COLO668 (cell line): ENCODE measurements at regions not wholly inside any gene's neighbourhood (a gene's known extent, or its start where the extent isn't known, plus 50 kb on each side); places are given as distances from the start of the nearest gene placed in this dataset.
"Not testable (repeated sequence)": the region's sequence is repeated elsewhere in the genome, so short reads cannot be mapped to it uniquely, and the experiment has no call there.

Experiments used
- DNase-seq: peaks from one replicate; lab custom pipeline; 2025; ENCODE audit not compliant: unreplicated experiment; lab: John Stamatoyannopoulos, UW

DNA sequence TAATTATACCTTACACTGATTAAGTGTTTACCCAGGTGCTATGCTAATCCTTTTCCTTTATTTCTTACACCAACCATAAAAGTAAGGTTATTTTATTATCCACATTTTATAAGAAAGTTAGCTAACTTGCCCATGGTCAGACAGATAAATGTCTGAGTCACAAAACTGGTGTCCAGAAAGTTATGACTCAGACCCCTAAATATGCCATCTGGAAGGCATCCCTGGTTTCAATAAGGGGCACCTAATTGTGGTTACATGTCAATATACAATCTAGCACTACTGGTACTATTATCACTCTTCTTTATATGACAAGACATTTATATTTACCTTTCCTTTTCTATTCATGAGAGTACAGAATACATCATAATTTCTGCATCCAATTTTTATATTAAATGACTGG, 496.5 kb upstream of the ADGRL2 start:
- DNase-seq = no peak

DNA sequence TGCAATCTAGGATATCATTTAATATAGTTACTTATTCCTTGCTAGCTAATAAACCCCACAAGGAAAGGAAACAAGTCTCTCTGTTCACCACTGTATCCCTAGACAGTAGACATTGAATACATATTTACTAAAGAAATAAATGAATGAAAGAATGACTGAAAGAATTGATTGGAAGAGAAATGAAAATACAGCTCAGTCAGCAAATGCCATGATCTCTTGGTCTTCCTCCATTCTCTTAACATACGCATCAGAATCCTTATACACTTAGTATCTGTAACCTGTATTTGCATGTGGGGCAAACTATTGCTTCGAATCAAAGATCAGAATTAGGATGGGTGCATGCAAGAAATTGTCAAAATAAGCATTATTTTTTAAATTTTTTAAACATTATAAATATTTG, 500.8 kb upstream of the ADGRL2 start:
- DNase-seq = no peak

DNA sequence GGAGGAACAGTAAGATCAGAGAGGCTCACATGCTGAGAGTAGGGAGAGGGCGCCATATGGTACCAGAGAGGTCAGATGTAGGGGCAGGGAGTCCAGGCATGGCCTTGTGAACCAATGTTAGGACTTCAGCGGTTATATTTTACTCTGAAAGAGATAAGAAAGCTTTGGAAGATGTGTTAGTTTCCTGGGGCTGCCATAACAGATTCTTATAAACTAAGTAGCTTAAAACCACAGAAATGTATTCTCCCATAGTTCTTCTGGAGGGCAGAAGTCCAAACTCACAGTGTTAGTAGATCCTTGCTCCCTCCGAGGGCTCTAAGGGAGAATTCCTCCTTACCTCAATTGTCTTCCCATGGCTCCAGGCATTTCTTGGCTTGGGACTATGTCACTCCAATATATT, 502.5 kb upstream of the ADGRL2 start:
- DNase-seq = no peak

DNA sequence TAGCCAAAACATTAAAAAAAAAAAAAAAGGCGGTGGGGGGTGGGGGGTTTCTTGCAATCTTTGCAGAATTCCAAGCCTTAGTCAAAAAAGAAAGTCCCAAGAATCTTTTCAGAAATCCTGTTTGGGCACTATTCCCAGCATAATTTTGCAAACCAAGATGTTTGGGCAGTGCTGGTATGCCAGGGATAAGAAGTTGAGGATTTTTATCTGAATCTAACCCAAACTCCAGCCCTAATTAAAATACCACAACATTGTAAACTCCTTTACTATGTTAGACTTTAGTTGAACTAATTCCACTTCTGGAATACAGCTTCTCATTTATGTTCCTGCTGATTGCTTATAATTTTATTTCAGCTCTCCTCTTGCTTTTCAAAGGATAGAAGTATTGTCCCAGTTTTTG, 504.1 kb upstream of the ADGRL2 start:
- DNase-seq = no peak

DNA sequence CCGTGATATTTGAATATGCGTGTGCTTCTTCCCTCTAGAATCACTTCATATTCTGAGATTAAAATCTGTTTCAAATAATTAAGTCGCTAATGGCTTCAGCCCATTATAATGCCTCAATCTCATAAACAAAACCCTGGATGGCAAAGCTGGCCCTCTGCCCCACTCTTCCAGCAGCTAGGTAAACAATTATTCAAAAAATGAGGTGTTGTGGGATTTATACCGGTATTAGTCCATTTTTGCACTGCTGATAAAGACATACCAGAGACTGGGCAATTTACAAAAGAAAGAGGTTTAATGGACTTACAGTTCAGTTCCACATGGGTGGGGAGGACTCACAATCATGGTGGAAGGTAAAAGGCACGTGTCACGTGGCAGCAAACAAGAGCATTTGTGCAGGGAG, 510.4 kb upstream of the ADGRL2 start:
- no peak for DNase-seq

DNA sequence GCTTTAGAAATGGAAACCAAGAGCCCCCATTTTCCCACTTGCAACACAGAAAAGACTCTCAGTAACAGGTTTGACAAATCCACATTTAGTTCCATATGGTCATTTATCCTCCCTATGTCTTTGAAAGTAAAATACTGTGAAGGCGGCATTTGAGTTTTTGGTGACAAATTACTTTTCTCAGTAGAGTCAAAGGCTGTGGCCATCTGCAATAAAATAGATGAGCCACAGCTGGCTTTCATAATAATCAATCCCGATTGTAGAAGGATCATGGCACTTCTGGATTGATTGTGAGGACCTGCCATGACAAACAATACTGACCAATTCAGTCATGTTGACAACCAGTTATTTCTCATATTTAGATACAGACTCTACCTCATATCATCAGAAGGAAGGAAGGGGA, 512.0 kb upstream of the ADGRL2 start:
- DNase-seq = no peak

DNA sequence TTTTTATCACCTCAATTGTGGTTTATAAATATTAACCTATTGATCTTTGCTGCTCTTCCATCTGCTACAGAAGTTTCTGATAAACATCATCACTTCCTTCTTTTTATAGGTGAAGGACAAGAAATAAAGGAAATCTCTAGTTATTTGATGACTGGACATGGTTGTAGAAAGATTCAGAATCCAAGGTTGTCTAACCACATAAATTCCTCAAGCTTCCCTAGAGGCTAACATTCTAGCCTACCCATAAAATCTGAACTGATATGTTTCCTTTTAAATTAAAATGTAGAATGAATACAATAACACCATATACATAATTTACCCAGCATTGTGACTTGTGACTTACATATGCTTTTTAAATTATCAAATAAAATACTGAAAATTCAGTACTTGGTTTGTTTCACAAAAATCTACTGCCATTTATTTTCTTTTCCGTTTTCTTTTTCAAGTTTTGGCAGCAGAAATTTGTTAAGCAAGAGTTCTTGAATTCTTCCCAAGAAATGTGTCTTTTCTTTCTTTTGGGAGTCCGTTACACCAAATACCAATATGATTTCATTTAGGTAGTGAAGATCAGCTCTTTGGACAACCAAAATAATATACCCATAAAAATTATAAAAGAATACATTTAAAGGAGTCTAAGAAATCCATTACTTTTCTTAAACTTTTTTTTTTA, 513.2 kb upstream of the ADGRL2 start:
- DNase-seq = no peak

DNA sequence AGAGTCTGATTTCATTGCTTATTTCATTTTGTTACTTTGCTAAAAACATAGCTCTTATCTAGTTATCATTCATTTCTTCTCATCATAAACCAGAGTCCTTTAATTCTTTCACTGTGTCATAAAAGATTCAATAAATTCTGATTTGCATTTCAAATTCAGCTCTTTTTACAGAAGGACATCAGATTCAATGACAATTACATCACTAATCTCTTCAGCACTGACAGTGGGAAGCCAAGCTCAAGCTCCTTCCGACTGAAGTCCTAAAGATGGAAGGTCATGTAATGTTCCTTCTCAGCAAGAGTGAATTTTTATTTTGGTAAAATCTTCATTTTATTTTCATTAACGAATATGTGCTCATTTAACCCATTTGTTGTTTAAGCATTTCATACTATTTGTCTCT, 530.7 kb upstream of the ADGRL2 start:
- no peak for DNase-seq

DNA sequence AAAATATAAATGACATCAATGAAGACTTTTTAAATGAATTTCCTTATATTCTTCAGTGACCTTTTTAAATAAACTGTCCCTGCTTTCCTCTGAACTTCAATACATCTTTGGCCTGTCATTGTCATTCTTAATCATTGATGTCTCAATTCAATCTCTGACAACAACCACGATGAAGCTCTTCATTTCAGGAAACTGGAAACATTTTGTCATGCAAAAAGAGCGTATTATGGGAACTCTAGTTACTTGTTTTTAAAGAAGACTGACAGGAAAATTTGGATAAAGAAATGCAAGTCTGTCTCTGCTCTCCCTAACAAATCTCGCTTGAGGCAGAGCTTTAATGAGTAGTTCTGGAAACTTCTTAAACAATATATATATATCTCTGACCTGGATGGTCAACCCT, 535.8 kb upstream of the ADGRL2 start:
- no peak for DNase-seq

DNA sequence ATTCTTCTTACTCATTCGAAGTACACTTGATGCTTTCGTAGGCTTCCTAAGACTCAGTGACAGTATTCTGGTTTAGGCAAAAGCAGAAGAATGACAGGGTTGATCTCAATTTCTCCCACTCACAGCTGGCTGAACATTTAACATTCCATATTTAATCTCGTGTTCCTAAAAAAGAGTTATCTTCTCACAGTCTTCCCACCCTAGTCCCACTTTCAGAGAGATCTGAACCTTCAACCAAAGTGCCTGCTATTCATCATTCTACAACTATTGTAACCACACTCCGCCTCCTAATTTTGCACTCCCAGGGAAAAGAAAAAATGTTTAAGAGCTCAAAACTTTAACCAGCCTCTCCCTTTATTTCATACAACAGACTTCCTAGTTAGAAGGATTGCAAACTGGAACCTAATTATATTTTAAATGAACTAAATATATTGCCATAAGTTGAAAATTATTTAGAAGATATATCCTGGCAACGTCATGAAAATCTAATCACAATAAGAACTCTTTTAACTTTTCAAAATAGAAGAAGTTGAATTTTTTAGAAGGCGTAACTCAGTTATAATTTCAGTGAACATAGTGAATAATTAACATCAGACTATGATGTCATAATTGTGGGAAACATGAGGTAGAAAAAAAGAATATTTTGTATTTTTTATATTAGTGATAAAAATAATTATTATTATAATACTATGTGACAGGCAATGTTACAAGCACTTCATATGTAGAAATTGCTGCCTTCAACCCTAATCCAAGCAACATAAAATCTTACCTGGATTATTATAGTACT, 540.9 kb upstream of the ADGRL2 start:
- DNase-seq = no peak

DNA sequence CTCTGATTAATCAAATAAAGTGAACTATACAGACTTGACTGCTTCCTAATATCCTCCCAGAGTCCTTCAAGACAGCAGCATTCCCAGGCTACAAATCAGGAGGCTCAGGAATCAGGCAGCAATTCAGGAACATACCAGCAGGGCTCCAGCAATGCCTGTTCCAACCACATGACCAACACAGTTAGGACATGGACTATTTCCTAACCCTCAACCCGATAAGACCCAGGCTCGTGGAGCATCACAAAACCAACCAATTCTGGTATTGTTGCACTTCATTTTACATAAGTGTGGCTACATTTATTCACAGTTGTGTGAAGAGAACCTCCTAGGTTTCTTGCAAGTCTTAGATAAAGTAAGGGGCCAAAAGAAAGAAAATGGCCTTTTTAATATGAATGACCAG, 546.2 kb upstream of the ADGRL2 start:
- DNase-seq = no peak

DNA sequence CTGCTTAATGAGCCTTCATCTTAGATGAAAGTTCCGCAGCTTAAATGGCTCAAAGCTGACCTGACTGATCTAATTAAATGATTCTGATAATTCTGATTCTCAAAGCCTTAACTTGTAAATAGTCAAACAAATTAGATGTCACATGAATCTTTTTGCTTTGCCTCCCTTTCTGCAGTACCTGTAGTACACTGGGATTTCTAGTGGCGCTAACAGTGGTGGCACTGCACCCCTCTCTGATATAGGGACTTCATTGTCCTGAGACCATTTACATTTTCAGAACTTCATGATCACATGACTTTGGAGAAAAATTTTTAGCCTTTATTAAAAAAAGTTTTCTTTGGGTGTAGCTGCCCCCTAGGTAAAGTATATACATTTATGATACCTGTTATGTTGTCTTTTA, 546.7 kb upstream of the ADGRL2 start:
- DNase-seq = no peak

DNA sequence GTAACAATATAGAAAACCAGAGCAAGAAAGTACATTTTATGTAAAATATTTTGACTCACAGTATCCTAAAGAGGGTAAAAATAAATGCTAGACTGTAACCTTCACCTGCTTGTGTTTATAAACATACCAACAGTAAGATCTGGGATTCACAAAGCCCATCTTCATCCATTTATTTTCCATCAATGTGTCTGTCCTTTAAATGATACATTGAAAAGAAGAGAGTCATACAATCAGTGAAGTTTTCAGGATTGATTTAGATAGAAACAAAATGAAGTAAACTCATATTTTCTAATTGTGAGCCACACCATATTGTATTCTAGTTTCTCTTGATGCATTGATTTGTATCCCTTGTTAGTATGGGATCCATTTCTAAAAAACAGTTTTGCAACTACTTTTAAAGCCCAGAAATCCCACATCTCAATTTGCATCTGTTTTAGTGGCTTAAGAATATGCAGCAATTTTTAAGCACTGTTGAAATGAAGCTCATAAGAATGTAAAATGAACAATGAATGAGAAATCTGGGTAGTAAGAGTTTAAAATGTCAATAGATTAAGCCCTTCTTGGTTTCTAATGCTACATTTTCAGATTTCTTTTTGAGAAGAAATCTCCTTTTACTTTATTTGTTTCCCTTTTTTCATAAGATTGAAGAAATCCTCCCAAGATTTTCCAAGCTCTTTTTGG, 548.1 kb upstream of the ADGRL2 start:
- no peak for DNase-seq

DNA sequence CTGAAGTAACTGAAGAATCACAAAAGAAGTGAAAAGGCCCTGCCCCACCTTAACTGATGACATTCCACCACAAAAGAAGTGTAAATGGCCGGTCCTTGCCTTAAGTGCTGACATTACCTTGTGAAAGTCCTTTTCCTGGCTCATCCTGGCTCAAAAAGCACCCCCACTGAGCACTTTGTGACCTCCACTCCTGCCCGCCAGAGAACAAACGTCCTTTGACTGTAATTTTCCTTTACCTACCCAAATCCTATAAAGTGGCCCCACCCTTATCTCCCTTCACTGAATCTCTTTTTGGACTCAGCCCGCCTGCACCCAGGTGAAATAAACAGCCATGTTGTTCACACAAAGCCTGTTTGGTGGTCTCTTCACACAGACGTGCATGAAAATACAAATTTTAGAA, 549.9 kb upstream of the ADGRL2 start:
- not testable (repeated sequence) for DNase-seq

DNA sequence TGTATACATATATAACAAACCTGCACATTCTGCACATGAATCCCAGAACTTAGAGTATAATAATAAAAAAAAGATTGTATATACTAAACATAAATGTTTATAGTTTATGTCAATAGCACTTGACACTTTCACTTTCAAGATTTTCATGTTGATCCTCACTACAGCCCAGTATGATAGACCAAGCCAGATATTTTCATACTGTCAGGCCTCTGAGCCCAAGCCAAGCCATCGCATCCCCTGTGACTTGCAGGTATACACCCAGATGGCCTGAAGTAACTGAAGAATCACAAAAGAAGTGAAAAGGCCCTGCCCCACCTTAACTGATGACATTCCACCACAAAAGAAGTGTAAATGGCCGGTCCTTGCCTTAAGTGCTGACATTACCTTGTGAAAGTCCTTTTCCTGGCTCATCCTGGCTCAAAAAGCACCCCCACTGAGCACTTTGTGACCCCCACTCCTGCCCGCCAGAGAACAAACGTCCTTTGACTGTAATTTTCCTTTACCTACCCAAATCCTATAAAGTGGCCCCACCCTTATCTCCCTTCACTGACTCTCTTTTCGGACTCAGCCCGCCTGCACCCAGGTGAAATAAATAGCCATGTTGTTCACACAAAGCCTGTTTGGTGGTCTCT, 555.5 kb upstream of the ADGRL2 start:
- DNase-seq = not testable (repeated sequence)

DNA sequence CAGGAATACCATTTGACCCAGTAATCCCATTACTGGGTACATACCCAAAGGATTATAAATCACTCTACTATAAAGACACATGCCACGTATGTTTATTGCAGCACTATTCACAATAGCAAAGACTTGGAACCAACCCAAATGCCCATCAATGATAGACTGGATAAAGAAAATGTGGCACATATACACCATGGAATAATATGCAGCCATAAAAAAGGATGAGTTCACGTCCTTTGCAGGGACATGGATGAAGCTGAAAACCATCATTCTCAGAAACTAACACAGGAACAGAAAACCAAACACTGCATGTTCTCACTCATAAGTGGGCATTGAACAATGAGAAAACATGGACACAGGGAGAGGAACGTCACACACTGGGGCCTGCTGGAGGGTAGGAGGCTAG, 556.1 kb upstream of the ADGRL2 start:
- not testable (repeated sequence) for DNase-seq

DNA sequence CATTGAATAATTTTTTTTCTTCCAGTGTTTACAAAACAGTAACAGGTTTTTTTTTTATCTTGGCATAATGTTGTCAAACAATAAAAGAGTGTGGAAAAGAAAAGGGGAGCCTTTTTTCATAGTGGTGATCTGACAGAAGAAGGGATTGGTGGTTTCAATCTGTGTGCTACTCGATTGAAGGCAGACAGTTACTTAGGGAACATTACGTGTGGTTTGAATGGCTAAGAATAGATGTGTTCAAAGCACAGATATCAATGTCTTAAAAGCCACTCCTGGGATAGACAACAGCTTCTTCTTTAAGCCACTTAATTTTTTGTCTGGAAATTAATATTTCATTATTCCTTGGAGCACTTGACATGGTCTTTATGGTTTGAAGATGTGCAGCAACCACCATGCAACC, 558.6 kb upstream of the ADGRL2 start:
- DNase-seq = no peak

DNA sequence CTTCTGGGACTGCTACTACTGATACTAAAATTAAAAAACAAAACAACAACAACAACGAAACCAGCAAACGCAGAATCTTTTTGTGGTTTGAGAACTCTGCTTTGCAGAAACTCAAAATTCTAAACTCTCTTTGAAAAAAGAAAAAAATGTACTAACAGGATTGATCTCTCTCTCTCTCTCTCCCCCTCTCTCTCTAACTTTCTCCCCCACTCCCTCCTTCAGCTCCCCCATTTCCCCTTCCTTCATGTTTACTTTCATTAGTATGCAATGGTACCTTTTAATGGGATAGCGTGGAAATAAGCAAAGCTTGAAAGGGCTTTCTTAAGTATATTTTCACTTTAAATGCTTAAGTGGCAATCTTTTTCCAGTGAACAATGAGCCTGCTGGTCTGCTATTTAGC, 562.6 kb upstream of the ADGRL2 start:
- no peak for DNase-seq

DNA sequence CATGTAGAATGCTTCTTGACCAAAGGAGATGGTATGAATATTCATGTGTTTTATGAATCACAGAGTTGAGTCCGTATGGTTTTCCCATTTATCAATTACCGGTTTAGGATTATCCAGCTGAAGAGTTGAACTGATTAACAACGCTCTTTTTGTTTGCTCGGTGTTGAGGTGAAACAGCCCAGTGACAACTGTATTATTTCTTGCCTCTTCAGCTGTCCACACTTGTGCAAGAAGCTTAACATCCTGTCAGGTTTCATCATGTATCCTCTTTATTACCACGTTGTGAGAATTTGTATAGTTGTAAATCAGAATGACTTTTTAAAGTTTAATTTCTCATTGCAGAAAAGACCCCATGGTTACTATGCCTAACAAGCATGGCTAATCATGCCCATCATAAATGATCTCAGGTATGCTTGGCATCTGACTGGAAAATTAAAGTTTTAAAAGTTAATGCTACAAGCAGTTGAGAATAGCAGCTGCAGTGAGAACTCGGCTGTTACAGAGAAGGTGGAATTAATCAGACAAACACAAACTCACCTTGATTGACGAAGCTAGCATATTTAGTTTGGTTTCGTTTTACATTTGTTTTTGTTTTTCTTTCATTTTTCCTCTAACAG, 563.2 kb upstream of the ADGRL2 start:
- no peak for DNase-seq

DNA sequence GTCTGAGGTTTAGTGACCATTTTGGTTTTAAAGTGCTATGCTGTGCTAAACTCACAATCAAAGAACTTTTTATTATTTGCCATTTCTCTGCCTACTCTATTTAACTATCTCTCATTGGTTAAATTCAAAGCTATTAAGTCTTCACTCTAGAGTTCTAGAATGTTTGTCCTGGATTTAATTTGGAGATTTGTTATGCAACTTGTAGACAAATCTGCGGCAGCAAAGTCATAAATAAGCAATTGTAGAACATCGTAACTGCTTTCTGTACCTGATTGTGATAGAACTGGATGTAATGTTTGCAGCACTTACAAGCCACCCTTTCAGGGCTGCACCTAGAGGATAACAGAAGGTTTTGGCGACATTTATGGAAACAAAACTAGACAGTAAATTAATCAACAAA, 566.5 kb upstream of the ADGRL2 start:
- DNase-seq = no peak

DNA sequence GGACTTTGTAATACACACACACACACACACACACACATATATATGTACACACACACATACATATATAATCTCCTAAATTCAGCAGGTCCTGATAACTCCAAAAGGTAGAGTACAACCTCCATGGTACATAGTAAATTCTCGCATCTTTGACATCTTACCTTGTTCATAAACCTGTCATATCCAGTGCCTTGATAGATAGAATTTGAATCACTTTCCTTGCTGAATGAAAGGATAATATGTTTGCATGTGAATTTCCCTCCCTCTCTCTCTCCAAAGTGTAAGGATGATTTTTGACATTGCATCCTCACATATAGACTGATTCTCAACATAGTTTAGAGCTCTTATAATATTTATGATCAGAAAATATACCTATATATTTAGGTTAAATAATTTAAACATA, 567.1 kb upstream of the ADGRL2 start:
- no peak for DNase-seq
